KMS-11 (cell line): ENCODE measurements at regions not wholly inside any gene's neighbourhood (a gene's known extent, or its start where the extent isn't known, plus 50 kb on each side); places are given as distances from the start of the nearest gene placed in this dataset.
"Not testable (repeated sequence)": the region's sequence is repeated elsewhere in the genome, so short reads cannot be mapped to it uniquely, and the experiment has no call there.

Experiments used
- H2AFZ ChIP-seq: fragments of 200-600 bp; sonication (generic); 2 replicates; pipeline ENCODE4 v1.6.1; 2016; ENCODE audit warnings: antibody characterized with exemption, mixed run types, low read depth
- H3K27ac ChIP-seq: fragments of 200-600 bp; sonication (generic); 2 replicates; pipeline ENCODE4 v1.6.1; 2016; ENCODE audit warnings: mild to moderate bottlenecking, mixed run types
- H3K27me3 ChIP-seq: fragments of 200-600 bp; sonication (generic); 2 replicates; pipeline ENCODE4 v1.6.1; 2017; ENCODE audit warnings: mild to moderate bottlenecking, low read depth, mixed run types, moderate library complexity; ENCODE audit not compliant: insufficient read depth
- H3K36me3 ChIP-seq: fragments of 200-600 bp; sonication (generic); 2 replicates; pipeline ENCODE4 v1.6.1; 2017; ENCODE audit warnings: mild to moderate bottlenecking, mixed run types; ENCODE audit not compliant: insufficient read depth
- H3K4me1 ChIP-seq: fragments of 200-600 bp; sonication (generic); 2 replicates; pipeline ENCODE4 v1.6.1; 2016; ENCODE audit warnings: mild to moderate bottlenecking, low read depth, mixed run types; ENCODE audit not compliant: poor library complexity, severe bottlenecking
- H3K4me2 ChIP-seq: fragments of 200-600 bp; sonication (generic); 2 replicates; pipeline ENCODE4 v1.7.0; 2016; ENCODE audit warnings: mild to moderate bottlenecking, mixed run types
- H3K4me3 ChIP-seq: fragments of 200-600 bp; sonication (generic); IDR thresholded peaks from 2 replicates; pipeline ENCODE4 v1.6.1; 2017; ENCODE audit warnings: low read depth, low read length, mixed read lengths; ENCODE audit not compliant: insufficient read depth
- H3K79me2 ChIP-seq: fragments of 200-600 bp; sonication (generic); 2 replicates; pipeline ENCODE4 v1.6.1; 2016; ENCODE audit warnings: low read depth, mixed run types; ENCODE audit not compliant: insufficient read depth
- H3K9ac ChIP-seq: fragments of 200-600 bp; sonication (generic); 2 replicates; pipeline ENCODE4 v1.6.1; 2016; ENCODE audit warnings: mild to moderate bottlenecking, mixed run types
- H4K20me1 ChIP-seq: fragments of 200-600 bp; sonication (generic); 2 replicates; pipeline ENCODE4 v1.6.1; 2016; ENCODE audit warnings: mild to moderate bottlenecking, mixed run types; ENCODE audit not compliant: insufficient read depth
- CTCF ChIP-seq: fragments of 200-600 bp; sonication (generic); conservative IDR thresholded peaks from 2 replicates; pipeline ENCODE4 v1.6.1; 2017; ENCODE audit warnings: low read depth, mild to moderate bottlenecking, antibody characterized with exemption, low read length, moderate library complexity, mixed read lengths

GRCh38 chr16:29141586-29142324, 156.9 kb downstream of the LAT start:
- no peak for TF ChIP-seq CTCF
- H3K27ac ChIP-seq, result no peak overlapping the region
- H2AFZ ChIP-seq, result no peak overlapping the region

GRCh38 chr16:29141121-29141520, 156.3 kb downstream of the LAT start:
- H4K20me1 ChIP-seq, H3K36me3 ChIP-seq, H2AFZ ChIP-seq, H3K79me2 ChIP-seq, H3K4me3 ChIP-seq, H3K27ac ChIP-seq, H3K4me2 ChIP-seq, H3K9ac ChIP-seq, H3K4me1 ChIP-seq, H3K27me3 ChIP-seq: not testable (repeated sequence)

More at GRCh38 chr16:29141586-29142324, 156.9 kb downstream of the LAT start:
- no peak overlapping the region for H3K9ac ChIP-seq
- H3K4me1 ChIP-seq, result no peaks in the 10 kb centered on the region
- H3K4me2 ChIP-seq, result no peak overlapping the region
- H4K20me1 ChIP-seq, result no peaks in the 10 kb centered on the region
- H3K4me3 ChIP-seq, result no peak overlapping the region
- H3K27me3 ChIP-seq, result peaks cover 9% of the 10 kb centered on the region; the same call in 1 of the 2 replicates
- no peaks in the 10 kb centered on the region for H3K79me2 ChIP-seq
- no peaks in the 10 kb centered on the region for H3K36me3 ChIP-seq

DNA sequence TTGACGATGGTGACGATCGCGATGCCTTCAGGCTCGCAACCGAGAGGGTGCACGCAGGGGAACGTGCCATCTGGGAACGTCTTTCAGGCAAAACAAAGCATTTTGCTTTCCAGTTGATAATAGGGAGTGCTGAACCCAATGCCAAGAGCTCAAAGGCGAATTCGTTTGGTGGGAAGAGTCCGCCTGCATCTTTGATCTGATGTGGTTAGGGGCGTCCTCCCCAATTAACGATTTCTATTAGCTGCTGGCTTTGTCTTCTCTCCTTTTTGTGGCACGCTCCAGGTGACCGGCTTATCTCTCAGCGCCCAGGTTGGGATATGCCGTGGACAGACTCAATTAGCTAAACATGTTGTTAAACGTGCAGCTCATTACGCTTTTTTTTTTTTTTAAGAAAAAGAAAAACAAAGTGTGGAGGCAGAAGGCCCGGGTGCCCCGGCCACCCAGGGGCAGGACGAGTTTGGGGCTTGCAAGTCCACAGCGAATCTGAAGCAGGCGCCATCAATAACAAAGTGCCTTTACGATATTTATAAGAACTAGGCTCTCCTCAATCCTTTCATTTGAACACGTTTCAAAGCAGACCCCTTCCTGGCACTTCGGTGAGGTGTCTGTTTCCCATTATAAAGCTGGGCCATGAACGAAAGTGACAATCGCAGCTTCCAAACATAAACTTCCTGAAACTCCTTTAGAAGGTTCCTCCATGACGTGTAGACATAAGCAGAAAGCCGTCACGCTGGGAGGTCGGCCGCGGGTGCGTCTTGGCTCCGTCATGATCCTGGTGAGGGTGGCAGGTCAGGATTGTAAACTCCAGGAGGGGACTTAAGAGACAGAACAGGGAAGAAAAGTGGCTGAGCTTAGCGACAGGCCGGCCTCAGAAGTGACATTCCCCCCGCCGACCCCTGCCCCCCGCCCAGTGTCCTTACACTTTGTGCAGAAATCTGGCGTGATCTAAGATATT, 155.3 kb downstream of the LAT start:
- not testable (repeated sequence) for H4K20me1 ChIP-seq, H3K4me3 ChIP-seq, H3K36me3 ChIP-seq, H3K27ac ChIP-seq, H3K9ac ChIP-seq, H2AFZ ChIP-seq, H3K4me1 ChIP-seq, H3K79me2 ChIP-seq, H3K4me2 ChIP-seq, H3K27me3 ChIP-seq

DNA sequence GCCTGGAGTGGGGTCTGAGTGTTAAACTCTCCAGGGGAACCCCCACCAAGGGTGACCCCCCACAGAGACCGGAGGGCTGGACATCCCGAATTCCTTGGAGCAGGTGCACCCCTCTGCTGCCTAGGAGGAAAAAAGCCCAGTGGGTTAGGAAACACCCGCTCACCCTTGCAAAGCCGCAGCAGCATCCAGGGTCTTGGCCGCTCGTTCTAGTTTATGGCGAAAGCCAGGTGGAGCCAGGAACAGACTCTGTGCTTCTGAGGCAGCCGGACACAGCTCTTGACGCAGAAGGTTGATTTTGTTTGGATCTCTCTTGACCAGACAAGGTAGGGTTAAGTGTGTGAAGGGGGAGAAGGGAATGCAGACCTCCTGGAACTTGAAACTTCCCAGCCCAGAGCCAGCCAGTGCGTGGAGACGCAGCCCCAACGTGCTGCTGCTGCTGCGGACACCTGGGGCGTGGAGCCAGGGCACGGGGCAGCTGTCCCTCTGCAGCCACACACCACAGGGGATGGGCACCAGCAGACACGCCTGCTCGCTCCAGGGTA, 154.5 kb downstream of the LAT start:
- Histone ChIP-seq H2AFZ (no peak overlapping the region), H3K4me3 (no peak overlapping the region), H4K20me1 (no peaks in the 10 kb centered on the region), H3K36me3 (no peaks in the 10 kb centered on the region), H3K4me2 (no peak overlapping the region), H3K79me2 (no peaks in the 10 kb centered on the region), H3K27me3 (peaks cover 5% of the 10 kb centered on the region; the same call in 1 of the 2 replicates), H3K9ac (no peak overlapping the region), H3K4me1 (no peaks in the 10 kb centered on the region), H3K27ac (no peak overlapping the region)
- no peak for TF ChIP-seq CTCF

DNA sequence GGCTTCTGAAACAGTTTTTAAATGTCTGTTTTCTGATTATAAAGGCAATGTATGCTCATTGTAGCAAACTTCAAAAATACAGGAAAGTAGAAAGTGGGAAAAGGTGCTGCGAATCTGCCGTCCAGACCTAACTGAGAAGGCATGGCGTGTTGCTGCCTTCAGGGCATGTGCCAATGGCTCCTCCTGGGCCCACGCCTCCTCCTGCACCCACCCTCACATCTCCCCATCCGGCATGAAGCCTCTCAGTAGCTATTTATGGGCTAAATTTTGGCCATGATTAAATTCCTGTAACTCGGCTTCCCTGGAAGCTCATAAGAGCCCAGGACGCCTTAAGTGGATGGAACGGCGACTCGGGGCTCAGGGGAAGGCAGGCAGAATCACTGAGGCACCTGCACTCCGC, 153.8 kb downstream of the LAT start:
- not testable (repeated sequence) for H3K9ac ChIP-seq, H4K20me1 ChIP-seq, H3K36me3 ChIP-seq, H3K79me2 ChIP-seq, H3K27ac ChIP-seq, H3K4me1 ChIP-seq, H3K27me3 ChIP-seq, H3K4me2 ChIP-seq, H2AFZ ChIP-seq, H3K4me3 ChIP-seq

DNA sequence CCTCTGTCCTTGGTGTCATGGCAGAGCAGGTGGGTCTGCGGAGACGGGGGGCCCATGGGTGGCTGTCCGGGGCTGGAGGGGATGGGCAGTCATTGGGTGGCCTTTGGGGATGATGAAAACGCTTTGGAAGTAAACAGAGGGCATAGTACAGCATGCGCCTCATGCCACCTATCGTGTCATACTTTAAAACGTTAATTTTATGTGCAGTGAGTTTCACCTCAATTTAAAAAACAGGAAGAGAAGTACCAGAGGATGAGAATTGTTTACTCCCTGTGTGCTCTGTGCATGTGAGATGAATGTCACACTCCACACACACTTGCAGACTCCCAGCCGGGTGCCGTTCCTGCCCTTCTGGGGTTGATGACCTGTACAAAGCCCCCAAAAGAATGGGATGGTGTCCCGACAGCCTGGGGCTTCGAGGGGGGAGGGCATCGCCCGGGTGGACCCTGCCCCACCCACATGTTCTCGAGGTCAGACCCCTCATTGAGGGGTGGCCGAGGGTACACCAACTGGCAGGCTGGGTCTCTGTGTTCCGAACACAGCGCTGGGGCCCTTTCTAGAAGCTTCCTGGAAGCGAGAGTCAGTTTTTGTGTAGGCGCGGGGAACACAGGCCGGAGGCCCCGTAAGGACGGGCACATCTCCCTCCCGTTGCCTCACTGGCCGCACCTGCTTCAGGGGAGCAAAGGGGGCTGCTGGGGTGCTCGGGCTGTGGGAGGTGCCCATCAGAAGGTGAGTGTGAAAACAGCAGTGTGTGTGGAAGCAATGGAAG, 153.2 kb downstream of the LAT start:
- H3K36me3 ChIP-seq, H3K4me2 ChIP-seq, H3K27ac ChIP-seq, H3K9ac ChIP-seq, H3K79me2 ChIP-seq, H3K4me1 ChIP-seq, H2AFZ ChIP-seq, H3K4me3 ChIP-seq, H4K20me1 ChIP-seq, H3K27me3 ChIP-seq: not testable (repeated sequence)

- not testable (repeated sequence) for H3K79me2 ChIP-seq, H4K20me1 ChIP-seq, H3K27ac ChIP-seq, H3K4me1 ChIP-seq, H3K4me3 ChIP-seq, H2AFZ ChIP-seq, H3K27me3 ChIP-seq, H3K4me2 ChIP-seq, H3K36me3 ChIP-seq, H3K9ac ChIP-seq
Observed at GRCh38 chr16:29137461-29137860, 152.6 kb downstream of the LAT start.

- H3K36me3 ChIP-seq, H3K4me1 ChIP-seq, H3K4me2 ChIP-seq, H3K27me3 ChIP-seq, H3K79me2 ChIP-seq, H3K9ac ChIP-seq, H3K4me3 ChIP-seq, H2AFZ ChIP-seq, H4K20me1 ChIP-seq, H3K27ac ChIP-seq: not testable (repeated sequence)
Observed at GRCh38 chr16:29136916-29137315, 152.1 kb downstream of the LAT start.
